ENCODE measurements at regions not wholly inside any gene's neighbourhood (a gene's known extent, or its start where the extent isn't known, plus 50 kb on each side); places are given as distances from the start of the nearest gene placed in this dataset.
A peak's percentile ranks its signal among the peaks of the same experiment; 100 is the strongest.

DNA sequence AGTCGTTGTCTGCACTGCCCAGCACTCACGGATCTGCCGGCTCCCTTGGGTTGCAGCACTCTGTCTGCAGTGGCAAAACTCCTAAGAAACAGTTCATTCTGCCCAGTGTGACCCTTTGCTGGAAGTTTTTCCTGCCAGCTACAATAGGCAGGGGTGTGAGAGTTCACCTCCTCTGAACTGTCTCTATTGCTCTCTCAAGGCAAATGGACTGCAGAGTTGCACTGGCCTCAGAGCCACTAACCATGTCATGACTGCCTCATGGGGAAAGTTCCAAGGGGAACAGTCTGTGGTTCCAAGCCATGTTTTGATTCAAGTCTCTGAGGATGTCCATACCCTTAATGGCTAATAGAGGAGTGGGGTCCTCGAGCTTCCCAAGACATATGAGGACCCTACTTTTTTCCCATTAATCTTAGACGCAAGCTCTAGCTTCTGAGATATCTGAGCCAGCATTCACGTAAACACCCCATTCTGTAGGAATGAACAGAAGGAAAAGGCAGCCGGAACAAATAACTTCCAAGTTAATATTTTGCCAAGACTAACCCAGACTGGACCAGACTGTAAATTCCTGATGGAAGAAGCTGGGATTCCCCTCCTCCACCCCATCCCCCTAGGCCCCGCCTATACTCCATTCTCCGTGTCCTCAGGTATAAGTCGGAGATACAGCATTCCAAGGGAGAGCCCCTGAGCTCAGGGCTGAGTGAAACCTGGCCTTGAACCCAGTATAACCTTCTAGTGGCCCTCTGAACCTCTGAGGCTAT lies 93.8 kb upstream of the AKT3 start:
- DNase-seq = no peak

- no peak for DNase-seq
These were observed 92.4 kb upstream of the AKT3 start for GRCh38 chr1:243942196-243943150.

DNA sequence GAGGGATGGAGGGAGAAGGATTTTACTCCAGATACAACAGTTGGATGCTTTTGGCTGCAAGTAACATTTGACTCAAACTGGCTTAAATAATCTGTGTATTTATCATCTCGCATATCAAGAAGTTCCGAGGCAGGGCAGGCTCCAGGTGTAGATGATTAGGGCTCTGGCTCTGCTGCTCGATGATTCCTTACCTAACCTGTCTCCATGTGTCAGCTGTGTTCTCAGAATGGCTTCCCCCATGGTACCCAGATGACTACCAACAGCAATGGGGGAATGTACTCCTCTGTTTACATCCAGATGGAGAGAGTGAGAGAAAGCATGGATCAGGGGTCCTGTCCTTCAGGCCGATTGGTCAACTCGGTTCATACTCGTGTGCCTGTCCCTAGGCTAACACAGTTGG lies 90.4 kb upstream of the AKT3 start:
- DNase-seq = no peak

DNA sequence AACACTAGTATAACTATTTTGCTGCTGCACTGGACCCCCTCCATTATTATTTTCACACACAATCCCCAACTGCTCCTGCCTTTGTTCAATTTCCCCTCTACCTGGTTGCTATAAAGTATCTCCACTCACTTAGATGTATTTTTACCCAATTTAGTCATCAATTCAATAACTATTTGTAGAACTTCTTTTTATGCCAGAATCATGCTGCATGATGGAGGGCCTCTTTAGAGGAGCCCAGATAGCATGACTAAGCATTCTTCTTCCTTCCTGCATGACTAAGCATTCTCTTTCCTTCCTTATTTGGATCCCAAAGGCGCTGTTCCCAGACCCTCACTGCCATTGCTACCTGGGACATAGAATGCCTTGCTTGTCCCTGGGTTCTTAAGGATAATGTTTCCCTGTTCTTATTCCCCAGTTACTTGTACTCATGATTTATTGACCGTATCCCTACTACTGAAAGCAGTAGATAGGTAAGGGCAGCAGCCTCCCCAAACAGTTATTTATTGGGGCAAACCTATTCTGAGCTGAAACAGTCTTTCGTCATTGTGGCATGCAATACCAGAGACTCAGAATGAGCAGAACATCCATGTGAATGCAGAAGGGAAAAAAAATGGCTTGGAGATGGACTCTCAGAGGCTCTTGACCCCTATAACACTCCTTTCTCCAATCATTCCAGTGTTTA lies 89.3 kb upstream of the AKT3 start:
- DNase-seq = peak; percentile 40

- no peak for DNase-seq
These were observed 88.2 kb upstream of the AKT3 start for GRCh38 chr1:243938208-243938607.

- DNase-seq = no peak
These were observed 83.5 kb upstream of the AKT3 start for GRCh38 chr1:243933495-243933894.

DNA sequence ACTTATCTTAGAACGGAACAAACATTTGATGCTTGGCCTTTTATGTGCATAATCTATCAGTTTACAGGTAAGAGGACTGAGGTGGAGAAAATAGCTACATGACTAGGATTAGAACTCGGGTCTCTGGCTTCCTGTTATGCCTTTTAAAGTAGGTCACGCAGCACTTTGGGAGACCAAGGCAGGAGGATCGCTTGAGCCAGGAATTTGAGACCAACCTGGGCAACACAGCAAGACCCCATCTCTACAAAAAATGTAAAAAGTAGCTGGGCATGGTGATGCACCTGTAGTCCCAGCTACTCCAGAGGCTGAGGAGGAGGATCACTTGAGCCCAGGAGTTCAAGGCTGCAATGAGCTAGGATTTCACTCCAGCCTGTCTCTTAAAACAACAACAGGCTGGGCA lies 81.9 kb upstream of the AKT3 start:
- no peak for DNase-seq

DNA sequence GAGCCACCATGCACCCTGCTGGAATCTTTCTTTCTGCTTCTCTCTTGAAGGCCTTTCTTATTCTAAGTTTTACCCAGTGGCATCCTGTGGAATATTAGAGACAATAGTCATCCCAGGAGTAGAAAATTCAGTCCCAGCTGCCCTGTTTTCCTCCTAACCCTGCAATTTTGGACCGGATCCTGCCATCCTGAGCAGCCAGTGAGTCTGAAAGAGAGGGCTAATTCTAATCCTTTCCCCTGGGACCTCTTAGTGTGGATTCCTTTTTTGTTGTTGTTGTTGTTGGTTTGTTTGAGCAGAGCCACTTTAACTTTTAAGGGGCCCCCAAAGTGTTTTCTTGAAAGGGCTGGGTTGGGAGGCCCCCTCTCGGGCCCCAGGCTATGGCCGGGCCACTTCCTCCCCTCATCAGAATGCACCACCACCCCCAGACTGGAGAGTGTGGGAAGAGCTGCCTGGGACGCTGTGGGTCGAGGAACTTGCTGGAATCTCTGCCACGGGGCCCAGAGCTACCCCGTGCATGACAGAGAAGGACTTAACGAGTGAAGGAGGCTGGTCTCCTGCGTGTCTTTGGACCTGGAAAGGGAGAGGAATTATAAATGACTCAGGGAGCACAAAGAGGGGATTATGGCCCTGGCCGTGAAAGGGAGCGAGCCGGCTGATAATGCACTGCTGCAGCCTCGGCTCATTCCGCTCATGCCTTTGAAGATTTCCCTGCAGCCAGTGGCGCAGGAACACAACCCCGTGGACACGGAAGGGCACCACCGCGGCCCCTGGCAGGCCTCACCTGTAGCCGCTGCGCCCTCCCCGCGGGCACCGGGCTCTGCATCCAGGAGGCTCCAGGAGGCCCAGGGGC lies 81.0 kb upstream of the AKT3 start:
- no peak for DNase-seq

DNA sequence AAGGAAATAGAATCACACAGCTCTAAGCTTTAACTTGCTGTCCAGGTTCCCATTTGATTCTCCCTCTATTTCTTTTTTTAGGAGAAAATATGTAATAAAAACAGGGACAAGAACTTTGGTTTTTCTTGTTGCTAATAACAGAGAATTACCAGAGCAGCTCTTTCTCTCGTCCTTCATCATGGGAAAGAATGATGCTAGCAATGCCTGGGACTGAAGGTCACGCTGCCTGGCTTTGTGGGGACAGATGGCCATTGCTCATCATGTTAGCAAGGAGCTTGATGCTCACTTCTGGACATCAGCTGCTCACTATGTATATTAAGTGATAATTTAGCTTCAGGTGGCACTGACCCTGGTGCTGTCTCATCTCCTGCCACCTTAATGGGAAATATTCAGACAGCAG lies 77.3 kb upstream of the AKT3 start:
- DNase-seq = no peak

DNA sequence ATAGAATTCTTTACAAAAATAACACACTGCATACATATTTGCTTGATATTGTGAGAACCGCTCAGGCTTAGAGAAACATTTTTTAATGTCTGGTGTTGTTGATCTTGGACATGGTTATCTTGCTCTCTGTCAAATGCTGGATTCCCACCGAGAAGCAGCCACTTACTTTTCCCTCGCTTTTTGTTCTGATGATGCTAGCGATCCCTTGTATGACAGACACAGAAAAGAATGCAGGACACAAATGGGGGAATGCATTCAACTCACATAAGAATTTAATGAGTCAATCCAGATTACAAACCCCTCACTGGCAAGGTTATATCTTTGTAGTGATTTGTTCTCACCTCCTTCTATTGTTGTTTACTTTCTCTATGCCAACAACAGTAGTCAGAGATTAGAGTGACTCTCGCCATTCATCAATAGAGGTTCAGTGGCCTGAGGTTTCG lies 76.8 kb upstream of the AKT3 start:
- DNase-seq = no peak

GRCh38 chr1:243926299-243926698 lies 76.3 kb upstream of the AKT3 start:
- no peak for DNase-seq

DNA sequence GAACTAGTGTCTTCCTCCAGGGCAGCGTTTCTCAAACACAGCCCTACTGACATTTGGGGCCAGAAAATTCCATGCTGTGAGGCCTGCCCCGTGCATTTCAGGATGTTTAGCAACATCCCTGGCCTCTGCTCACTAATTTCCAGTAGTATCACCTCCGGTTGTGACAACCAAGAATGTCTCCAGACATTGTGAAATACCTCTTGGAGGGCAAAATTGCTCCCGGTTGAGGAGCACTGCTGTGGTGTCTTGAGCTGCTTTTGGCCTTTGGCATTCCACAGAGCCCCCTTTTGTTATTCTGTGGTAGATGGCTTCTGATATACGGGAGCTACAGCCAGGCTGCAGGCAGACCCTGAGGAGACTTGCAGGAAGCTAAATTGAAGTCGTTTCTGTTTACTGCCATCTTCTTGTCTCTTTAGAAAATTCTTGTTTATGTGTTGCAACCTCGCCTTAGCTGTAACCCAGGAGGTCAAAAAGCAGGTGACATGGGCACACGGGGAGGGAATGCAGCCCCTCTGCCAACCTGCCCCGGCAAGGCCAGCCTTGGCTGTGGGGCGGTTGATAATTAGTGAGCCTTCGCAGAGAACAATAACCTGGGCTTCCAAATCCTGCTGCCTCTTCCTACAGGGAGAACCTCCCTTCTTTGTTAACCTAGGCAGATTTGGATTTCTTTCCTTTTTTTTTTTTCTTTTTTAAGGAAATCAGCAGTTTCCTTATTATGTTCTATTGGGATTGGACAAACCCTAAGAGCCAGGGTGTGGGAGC lies 74.7 kb upstream of the AKT3 start:
- DNase-seq = no peak

DNA sequence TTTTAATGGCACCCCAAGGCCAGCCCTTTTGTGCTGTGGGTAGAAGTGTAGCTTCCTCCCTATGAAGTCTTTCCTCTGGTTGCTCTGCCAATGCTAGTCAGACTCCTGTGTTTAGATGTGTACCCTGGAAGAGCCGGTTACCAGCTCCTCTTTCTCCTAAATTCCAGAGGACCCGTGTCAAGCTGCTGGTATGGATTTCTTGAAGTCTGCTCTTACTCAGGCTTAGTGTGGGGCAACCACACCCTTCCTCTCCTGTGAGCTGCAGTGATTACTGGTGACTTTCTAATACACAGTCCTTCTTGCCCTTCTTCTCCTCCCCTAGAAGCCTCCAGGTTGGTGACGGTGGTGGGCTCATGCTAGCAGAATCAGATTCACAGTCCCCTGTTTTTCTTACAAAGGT lies 74.1 kb upstream of the AKT3 start:
- no peak for DNase-seq

- no peak for DNase-seq
These were observed 73.5 kb upstream of the AKT3 start for GRCh38 chr1:243923292-243924171.

DNA sequence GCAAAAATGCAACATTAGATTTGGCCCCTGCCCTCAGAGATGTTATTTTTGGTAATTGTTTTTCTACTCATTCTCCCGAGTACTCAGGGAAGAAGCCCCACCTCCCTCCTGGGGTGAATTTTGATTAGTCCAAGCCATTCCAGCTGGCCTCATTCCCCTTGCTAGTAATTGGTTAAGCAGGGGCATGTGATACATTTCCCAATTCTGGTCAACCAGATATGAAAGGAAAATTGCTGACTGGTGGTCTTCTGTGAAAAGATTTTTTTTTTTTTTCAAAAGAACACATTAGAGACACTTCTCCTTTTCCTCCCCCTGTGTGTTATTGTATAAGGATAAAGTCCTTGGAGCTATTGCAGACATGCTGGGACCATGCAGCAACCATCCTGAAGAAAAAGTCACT lies 71.1 kb upstream of the AKT3 start:
- no peak for DNase-seq

- DNase-seq = peak; percentile 34
These were observed 68.0 kb upstream of the AKT3 start for GRCh38 chr1:243917863-243918565.

DNA sequence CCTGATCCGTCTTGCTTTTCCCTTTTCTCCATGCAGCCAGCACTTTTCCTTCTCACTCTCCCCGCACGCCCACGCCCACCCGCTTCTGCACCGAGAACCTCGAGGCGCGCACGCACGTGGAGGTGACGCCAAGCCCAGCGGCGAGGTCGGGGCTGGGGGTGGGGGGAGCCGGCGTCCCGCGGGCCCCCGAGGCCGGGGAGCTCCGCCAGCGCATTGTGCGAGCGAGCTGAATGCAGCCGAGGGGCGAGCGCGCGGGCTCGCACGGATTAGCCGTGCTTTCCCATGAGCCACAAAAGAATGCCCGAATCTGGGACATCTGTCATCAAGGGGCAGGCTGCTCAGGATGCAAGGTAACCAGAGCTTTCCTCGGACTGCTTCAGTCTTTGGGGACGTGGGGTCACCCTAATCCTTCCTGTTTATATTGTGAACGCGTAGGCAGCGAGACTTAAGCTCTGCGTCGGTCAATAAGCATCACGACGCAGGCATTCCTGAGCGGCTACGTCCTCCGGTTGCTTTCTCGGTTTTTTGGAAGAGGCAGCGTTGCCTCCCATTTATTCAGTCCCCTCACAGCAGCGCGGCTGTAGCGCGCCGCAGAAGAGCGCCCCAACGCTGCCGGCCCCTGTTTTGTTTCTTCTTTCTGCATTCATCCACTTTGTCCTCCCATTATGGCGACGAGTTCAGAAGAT lies 67.3 kb upstream of the AKT3 start:
- peak; percentile 71 for DNase-seq

- peak; percentile 26 for DNase-seq
These were observed 66.1 kb upstream of the AKT3 start for GRCh38 chr1:243916160-243916559.

GRCh38 chr1:243912347-243912746 lies 62.3 kb upstream of the AKT3 start:
- DNase-seq = no peak

Measured in NCI-H2171 treated with DMSO at 0.1 percent for 48 hours (cell line).